HPDE6-E6E7 (cell line): ENCODE measurements at regions not wholly inside any gene's neighbourhood (a gene's known extent, or its start where the extent isn't known, plus 50 kb on each side); places are given as distances from the start of the nearest gene placed in this dataset.

Experiments
- DNase-seq: peaks from one replicate; pipeline ENCODE4 v3.0.0; 2011; ENCODE audit warnings: missing footprints; ENCODE audit errors: extremely low spot score

DNA sequence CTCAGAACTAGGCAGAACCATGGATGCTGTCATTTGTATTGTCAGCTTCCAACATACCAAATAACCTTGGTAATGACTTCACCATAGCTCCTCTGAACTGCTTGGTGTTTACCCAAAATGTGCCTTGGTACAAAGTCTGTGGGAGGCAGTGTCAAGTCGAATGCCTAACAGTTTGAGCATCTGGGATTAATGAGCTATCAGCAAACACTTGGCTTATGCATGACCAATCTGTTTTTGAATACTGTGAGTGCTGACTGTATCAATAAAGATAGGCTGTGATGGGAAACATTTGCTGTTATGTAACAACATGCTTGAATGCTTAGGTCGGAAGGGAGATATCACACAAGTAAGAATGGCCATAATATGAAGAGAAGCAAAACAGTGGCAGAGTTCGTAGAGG, 455.4 kb downstream of the CMPK2 start:
- DNase-seq = no peak

DNA sequence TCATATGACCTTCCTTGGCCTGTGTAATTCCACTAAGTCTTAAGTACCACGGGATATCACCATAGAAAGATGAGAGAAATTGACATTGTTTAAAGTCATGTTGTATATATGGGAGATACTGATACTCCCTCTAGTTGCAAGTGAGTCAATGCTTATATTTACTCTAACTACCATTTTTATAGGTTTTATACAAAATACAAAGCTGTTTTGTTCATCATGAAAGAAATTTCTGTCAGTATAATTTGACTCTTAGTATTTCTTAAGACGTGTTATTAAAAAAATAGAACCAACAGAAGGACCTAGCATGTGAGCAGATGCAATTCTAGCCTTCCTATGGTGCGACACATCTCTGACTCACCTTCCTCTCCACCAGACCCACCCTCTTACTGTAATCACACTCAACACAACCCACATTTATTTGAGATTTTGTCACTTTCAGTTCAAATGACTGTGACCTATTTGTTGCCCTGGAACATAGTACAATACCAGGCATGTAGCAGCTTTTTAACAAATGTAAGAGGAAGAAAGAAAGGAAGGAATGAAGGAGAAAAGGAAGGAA, 453.1 kb downstream of the CMPK2 start:
- no peak for DNase-seq

DNA sequence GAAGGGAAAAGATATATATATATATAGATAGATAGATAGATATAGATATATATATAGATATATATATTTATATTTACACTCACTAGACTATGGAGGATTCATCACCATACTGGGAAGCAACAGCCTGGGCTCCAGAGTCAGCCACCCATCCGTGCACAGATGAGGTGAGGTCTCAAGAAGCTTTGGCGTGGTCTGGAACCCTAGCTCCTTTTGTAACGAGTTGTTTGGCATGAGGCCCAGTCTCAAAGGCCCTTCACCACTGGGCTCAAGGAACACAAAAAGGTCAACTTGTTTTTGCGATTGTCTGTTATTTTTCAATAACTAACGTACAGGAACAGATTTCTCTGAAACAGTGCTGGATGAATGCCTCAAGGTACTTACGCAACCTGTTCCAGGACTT, 448.7 kb downstream of the CMPK2 start:
- DNase-seq = no peak

DNA sequence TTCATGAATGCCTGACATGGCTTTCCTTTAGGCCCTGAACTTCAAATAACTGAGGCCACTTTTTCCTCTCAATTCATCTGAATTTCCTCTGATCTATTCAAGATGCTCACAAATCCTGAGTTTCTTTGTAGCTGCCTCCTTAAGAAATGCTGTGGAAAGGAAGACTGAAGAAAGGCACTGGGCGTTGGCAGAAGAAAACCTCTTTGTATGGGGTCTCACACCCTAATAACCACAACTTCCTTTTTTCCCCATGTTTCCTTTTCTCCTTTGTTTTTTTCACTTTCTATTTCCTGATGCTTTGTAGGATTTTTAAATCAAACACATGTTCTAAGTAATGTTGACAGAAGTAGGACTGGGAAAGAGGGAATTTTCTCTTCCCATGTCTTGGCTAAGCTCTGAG, 447.4 kb downstream of the CMPK2 start:
- no peak for DNase-seq

DNA sequence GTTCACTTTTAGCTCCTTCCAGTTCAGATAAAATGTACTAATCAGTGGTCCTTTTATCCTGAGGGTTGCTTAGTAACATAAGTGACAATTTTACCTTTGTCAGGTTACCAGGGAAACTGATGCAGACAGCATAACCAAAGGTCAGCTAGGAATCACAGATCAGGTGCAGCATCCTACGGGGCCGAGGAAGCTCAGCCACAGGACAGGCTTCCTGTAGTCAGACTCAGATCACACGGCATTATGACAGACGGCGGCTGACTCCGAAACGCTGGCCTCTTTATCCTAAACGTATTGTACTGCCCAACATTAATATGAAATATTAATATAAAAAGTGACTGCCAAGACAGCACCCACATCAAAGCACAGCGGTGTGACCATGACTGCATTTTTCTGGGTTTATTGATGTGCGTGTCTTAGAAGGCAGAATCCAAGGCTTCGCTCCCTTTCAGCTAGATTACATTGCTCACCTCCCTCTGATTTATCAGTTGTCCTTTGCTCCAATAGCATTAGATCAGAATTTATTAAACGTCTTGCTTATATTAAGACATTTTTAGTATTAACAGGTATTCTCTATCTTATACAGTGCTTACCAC, 444.5 kb downstream of the CMPK2 start:
- no peak for DNase-seq

DNA sequence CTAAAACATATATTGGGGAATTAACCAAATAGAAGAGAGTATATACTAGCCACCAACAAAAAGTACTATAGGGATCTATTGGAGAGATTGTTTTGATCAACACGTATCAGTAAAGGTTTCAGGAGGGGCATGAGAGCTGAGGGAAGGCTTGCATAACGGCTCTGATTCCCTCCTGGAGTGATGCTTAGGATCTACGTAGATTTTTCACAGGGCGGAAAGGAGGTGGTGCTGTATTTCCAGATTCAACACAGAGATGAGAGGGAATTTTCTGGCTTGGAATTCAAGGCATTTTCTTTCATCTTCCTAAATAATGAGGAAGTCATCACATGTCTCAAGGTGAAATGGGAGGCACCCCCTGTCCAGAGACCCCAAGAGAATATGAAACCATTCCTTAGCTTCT, 443.8 kb downstream of the CMPK2 start:
- no peak for DNase-seq

DNA sequence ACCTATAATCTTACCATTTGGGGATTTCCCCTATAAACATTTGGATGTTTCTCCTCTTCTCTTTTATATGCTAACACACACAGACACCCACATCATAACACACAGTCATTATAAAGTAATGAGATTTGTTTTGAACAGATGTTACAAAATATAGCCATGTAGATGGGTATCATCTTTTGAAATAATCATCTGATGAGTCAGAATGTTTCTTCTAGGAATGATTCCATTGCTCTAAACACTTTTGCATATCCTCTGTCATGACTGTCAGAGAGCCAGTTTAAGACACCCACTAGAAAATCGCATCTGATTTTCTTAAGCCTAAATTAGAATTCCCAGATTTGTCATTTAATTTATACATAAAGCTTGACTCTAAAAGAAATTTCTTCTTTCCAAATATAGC, 442.6 kb downstream of the CMPK2 start:
- no peak for DNase-seq

DNA sequence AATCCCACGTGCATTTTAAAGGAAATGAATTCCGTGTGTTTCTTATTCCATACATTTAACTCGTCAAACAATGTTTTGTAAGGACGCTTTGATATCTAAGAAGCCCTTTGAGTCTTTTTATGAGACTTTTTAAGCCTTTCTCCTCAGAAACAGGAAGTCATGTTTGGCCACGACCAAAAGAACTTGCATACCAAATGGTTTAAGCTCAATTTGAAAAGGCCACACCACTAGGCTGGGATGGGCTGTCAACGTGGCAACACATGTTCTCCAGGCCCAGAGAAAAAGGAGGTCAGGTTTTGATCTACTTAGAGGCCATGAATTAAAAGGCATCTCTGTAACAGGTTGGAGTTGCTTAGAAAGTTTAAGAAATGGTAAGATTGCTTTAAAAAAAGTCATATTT, 441.8 kb downstream of the CMPK2 start:
- no peak for DNase-seq

DNA sequence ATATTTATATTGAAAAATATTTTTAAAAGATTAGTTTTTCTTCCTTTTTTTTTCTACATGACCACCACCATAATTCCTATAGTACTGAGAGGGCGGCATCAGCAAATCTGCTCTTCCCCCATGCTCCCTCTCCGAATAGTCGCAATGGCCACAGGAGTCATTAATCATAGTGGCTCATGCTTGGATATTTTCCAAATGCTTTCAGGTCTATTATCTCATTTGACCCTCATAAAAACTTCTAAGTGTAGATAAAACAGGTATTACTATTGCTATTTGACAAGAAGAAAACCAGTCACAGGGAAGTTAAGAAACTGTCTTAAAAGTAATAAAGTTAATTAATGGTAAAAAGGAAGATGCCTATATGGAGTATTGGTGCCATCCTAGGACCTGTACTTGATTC, 440.7 kb downstream of the CMPK2 start:
- no peak for DNase-seq

DNA sequence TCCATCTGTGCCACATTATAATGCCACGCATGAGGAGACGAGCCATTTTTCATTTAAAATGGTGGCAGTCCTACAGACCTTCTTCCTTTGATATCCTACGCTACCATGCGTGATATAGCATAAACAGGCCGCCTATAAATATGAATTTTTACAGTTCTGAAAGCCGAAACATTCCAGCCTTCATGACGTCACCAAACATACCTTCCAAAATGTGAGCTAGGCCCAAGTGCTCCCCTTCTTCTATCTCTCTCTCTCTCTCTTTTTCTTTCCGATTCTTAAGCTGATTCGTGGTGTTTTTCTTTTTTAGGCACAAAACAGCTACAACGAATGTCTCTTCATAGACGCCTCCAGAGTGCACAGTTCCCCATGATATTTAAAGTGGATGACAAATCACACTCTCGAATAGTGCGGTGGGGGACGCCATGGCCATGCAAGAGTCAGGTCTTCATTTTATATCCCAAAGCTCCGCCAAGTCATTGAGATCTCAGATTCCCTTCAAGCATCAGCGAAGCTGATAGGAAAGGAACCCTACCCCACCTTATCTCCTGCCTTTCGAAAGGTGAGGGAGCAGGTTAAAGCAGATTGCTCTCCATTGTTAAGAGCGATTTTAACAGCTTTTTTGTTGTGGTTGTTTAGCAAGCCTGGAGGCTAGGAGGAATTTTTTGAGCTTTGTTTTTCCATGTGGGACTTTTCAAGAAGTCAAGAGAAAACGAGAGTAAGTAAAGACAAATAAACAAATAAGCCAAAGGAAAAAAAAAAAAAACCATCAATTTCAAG, 436.3 kb downstream of the CMPK2 start:
- DNase-seq = no peak

DNA sequence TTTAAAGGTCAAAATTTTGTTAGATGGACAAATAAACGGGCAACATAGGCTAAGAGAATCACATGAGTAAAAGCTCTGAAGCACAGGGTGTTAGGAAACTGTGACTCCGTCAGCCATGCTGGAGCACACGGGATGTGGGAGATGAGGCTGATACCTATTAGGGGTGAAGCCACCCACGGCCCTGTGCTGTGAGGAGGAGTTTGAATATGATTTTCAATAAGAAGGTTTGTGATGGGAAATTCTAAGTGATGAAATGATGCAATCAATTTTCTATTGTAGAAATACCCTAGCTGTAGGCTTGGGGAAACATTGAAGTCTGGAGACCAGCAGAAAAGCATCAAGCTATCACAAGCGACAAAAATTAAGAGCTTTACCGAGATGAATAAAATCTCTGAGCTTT, 431.3 kb downstream of the CMPK2 start:
- DNase-seq = no peak

DNA sequence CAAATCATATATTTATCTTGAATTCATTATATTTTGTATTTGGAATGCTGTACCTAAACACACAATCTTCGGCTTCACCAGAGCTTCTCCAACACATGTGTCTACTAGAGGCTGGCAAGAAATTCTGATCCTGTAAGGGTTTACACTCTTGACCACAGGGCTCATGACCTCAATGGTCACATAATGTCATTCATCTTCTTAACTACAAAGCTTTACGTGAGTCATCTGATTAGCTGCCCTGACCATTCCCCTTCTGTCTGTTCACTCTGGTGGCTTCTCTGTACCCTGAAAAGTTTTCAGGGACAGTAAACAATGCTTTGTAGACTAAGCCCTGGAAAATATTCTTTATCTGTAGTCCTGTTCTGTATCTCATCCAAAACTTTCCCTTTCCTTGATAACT, 423.9 kb downstream of the CMPK2 start:
- DNase-seq = no peak

DNA sequence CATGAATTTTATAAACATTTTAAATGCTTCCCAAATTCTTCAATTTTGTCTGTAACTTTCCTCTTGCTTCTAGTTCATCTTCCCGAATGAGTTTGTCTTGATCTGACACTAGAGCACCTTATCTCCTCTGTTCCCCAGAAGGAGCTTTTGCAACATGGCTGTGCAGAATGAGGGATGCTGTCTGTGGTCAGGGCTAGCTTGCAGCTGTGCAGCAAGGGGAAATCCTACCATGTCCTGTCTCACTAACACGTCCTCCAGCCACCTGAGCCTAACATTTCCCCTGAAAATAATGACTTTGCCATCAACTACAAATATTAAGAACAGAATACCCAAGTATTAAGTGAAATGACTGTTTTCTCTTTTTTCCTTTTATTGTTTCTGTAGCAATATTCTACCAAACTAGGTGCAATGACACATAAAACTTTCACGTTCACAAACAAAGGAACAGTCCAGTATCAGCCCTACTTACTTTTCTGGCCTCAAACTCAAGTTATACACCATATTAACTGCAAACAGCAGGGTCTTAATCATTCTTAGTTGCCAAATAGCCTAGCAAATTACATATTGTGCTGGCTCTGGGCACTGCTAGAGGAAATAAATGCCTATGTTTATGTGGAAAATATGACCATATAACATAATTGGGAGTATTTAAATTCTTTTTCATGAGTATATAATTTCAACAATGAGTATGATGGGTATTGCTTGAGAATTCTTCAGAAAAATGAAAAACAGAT, 423.3 kb downstream of the CMPK2 start:
- no peak for DNase-seq

DNA sequence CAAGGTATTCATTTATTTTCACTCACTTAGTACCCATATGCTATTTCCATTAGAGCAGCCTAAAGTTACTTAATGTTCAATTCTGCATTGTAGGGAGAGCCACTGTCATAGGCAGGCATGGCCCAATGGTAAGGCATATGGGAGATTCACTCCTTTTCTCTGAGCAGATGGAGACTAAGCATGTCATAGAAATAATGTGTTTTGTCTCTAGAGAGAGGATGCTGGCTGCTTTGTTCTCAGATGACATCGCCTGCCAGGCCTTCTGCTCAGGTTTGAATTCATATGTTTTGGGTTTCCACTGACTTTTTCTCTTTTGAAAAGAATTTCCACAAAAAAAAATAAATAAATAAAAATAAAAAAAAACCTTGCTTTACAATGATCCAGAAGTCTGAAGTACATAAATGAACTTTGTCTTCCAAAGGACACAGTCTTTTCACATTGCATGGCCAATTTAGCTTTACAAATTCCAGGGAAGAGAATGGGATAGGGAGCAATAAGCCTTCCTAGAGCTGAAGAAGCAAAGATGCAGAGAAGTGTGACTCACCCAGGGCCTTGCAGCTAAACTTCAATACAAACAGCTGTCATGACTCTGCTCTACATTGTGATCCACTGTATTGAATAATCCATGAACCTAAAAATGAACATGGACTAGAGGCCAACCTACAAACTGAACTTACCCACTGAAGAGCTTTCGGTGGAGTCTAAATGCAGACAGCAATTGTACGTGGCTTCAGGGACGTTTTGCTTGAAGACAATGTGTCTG, 422.5 kb downstream of the CMPK2 start:
- no peak for DNase-seq

DNA sequence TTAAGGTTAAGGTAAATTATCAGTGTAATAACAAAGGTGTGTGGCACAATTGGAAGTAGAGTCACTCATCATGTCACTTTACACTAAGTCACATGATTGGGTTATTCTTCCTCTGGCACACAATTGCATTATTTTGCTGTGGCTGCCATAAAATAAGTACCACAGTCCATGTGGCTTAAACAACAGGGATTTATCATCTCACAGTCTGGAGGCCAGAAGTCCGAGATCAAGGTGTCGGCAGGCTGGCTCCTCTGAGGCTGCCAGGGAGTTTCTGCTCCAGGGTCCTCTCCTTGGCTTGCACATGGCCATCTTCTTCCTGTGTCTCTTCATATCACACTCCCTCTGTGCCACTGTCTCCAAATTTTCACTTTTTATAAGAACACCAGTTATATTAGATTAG, 421.2 kb downstream of the CMPK2 start:
- no peak for DNase-seq

DNA sequence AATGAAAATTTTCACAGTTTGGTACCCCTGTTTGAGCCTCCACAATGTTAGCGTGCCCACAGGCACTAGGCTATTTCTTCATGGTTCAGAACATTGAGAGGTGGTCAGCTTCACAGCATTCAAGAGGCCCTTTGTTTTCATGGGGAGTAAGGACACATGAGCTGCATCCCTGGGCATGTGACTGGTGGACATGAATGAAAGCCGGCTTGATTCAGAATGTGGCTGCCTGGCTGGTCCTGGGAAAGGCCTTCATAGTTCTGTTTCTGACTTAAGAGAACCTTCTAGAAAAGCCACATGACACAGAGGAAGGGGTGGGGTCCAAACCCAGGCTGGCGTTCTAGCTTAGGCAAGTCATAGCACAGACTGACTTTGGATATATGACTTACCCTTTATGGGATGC, 420.6 kb downstream of the CMPK2 start:
- no peak for DNase-seq

DNA sequence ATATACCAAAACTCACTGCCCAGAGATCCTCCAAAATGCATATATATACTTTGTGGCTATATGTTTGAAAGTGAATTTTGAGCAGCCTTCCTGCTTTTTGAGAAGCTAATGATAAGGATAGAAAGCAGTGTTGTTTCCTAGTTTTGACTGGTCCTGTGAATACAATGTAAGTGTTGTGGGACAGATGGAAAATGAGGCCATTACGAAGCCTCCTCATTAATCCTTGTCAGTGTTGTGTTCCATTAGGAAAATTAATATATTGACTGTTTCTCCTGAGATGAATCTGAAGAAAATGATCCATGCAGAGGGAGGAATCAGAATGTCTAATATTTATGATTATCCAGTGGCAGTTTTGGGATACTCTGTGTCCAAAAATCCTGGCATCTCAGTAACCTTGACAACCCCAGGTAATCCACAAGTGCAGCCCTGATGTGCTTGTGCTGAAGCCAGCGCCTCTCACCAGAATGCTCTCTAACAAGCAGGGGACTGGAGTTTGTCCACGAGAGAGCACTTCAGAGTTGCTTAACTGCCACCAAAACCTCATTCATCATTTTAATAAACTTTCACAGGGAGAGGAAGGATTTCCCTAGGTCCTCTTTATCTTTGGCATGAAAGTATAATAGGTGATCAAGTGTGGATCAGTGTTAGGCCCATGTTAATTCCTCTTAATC, 418.6 kb downstream of the CMPK2 start:
- DNase-seq = no peak

DNA sequence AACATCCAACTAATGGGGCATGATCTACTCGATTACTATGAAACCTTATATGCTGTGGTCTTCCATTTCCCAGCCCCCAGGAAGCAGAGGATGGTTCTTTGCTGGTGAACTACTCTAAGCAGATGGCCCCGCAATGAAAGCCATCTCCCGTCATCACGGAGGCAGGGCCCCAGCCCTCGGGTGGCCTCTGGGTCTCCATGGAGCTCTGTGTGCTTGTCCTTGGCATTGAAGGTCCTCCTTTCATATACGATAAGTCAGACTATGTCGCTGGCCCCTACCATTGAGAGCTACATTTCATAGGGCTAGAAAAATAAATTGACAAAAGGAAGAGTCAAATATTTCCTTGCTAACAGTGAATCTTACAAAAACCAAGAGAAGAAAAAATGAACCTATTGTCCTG, 416.8 kb downstream of the CMPK2 start:
- DNase-seq = no peak

DNA sequence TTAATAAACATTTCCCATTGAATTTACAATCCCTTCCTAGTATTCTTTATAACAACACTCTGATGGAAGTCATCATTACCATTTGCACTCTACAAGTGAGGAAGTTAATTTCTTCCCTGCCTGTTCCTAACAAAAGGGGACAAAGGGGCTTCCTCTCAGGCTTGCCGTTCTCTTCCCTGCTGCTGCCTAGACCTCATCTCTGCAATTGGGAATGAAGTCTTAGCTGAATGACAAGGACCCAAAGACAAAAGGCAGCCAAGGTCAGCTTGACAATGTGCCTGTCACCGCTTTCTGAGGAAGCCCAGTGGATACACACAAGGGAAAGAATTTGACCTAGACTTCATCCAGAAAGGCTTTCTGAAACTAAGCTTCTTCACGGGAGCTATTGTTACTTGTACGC, 416.4 kb downstream of the CMPK2 start:
- DNase-seq = no peak

DNA sequence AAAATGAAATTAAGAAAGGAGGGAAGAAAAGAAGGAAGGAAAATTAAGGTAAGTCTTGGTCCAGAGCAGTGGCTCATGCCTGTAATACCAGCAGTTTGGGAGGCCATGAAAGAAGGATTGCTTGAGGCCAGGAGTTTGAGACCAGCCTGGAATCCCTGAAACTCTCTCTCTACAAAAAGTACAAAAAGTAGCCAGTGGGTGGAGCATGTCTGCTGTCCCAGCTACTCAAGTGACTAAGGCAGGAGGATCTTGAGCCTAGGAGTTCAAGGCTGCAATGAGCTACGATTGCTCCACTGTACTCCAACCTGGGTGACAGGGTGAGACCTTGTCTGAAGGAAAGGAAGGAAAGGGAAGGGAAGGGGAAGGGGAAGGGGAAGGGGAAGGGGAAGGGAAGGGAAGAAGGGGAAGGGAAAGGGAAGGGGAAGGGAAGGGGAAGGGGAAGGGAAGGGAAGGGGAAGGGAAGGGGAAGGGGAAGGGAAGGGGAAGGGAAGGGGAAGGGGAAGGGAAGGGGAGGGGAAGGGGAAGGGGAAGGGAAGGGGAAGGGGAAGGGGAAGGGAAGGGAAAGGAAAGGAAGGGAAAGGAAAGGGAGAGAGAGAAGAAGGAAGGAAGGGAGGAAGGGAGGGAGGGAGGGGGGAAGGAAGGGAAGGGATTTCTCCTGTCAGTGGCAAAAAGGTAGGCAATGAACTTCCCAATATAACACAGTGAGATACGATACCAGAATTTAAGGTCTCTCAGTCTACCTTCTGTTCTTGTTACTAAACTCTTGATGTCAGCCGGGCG, 412.8 kb downstream of the CMPK2 start:
- DNase-seq = no peak
